ENCODE measurements at regions not wholly inside any gene's neighbourhood (a gene's known extent, or its start where the extent isn't known, plus 50 kb on each side); places are given as distances from the start of the nearest gene placed in this dataset.

- DNase-seq (ENCODE audit: low read depth): no peak
Measured at GRCh38 chr6:118761645-118762044, 110.3 kb upstream of the CEP85L start.

DNA sequence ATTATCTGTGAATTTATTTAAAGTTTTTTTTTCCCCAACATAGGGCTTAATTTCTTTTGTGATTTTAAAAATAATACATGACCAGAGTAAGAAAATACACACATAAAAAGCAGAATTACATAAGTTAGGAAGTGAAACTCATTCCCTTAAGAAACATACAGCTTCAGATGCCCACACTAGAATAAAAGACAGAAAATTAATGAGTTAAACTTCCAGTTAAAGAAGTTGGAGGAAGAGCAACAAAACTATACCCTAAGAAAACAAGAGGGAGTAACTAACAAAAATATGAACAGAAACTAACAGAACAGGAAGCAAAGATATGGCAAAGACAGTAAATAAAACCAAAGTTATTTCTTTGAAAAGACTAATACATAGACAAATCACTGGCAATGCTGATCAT lies 107.6 kb upstream of the CEP85L start:
- no peak for DNase-seq (ENCODE audit: low read depth)

DNA sequence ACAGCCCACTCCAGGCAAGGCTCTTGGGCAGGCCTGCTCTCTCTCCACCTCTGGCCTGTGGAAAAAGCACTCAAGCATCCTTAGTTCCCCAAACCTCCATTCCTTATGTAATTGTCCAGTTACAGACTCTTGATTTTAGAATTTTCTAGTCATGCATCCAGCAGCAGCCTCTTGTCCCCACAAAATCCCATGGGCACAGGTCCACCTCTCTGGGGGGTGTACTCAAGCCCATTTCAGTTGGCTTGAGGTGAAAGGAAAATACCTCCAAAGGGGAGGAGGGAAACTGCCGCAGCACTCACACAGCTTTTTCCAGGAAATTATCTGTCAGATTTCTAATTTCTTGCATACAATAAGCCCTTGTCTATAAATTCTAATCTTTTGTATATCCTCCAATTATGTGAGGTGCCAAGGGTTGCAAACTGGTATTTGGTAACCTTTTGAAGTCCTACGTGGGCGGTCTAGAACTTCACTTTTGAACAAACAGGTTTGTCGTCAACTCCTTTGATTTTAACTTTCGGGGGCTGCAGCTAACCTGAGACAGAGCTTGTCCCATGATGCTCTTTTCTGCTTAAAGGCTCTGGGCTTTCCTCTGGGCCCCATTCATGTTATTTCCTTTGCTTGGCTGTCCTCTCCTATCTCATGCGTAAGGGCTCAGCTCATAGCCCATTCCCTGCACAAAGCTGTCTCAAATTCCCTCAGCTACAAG lies 104.7 kb upstream of the CEP85L start:
- DNase-seq (ENCODE audit: low read depth): no peak

DNA sequence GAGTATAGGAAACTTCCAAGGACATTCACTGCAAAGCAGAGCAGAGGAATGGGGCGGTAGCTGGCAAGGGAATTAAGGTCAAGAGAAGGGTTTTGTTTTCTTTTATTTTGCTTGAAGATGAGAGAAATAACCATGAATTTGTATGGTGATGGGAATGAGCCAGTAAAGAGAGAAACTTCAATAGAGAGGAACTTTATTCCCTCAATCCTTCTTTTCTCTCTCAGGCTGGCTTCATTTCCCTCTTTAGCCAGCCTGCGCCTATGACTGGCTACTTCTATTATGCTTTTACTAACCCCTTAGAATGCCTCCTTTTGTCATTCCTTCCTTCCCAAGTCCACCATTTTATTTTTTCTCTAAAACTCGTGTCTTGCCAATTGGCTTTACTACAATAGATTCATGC lies 101.4 kb upstream of the CEP85L start:
- no peak for DNase-seq (ENCODE audit: low read depth)

DNA sequence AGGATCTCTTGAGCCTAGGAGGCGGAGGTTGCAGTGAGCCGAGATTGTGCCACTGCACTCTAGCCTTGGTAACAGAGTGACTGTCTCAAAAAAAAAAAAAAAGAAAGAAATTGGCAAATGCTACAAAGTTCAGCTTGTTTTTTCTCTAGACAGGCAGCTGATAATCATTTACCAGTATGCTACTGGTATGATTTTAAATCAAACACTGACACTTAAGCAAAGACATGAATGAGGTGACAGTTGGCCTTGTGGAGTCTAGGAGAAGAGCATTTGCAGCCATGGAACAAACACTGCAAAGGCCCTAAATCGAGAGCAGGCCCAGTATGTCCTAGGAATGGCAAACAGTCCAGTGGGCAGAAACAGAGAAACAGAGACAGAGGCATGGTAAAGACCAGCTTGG lies 99.7 kb upstream of the CEP85L start:
- no peak for DNase-seq (ENCODE audit: low read depth)

GRCh38 chr6:118750143-118750542 lies 98.8 kb upstream of the CEP85L start:
- DNase-seq (ENCODE audit: low read depth): no peak

- no peak for DNase-seq (ENCODE audit: low read depth)
Measured at GRCh38 chr6:118748311-118749062, 97.1 kb upstream of the CEP85L start.

- DNase-seq (ENCODE audit: low read depth): no peak
Measured at GRCh38 chr6:118746825-118747174, 95.4 kb upstream of the CEP85L start.

DNA sequence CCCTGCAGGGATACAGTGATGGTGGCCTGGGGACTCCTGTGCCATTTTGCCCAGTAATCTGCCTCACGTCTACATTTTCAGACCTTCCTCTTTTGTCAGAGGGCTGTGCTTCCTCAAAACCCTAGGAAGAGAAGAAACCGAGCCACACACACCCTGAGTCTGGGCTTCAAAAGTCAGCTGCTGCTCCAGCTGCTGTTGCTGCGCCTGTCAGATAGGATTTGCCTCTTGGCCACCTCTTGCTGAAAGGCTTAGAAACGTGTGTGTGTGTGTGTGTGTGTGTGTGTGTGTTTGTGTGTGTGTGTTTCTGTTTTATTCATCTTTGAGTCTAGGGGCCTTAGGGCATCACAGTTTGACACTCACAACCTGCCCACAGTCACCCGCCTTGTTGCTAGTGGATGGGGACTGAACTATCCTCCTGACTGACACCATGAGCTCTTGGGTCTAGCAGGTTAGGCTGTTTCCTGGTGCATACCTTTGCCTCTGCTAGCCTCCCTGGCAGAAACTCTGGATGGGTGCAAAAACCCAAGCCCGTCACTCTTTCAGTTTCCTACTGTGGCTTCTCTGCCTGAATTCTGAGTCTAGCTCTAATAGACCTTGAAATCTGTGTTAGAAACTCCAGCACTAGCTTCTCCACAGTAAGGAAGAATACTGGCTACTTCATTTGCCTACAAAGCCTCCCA lies 94.9 kb upstream of the CEP85L start:
- peak; percentile 39 for DNase-seq (ENCODE audit: low read depth)

- no peak for DNase-seq (ENCODE audit: low read depth)
Measured at GRCh38 chr6:118745156-118745555, 93.8 kb upstream of the CEP85L start.

- DNase-seq (ENCODE audit: low read depth): no peak
Measured at GRCh38 chr6:118744261-118744941, 93.0 kb upstream of the CEP85L start.

DNA sequence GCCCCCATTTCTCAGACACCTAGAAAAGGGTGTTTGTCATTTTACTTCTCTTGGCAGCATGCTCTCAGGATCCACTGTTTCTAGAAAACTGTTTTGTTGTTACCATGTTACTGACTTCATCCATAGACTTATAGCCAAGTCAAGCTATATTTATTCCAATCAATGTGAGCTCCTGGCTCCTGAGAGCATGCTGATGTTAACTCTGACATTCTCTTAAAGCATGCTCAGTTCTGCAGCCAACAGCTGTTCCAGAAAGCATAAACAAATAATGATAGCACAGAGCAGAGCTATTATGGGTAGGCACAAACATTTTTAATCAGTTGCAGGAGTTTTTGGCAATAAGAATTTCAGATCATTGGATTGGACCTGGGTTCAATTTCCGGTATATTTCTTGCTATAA lies 92.4 kb upstream of the CEP85L start:
- no peak for DNase-seq (ENCODE audit: low read depth)

GRCh38 chr6:118740372-118740771 lies 89.0 kb upstream of the CEP85L start:
- DNase-seq (ENCODE audit: low read depth): no peak

DNA sequence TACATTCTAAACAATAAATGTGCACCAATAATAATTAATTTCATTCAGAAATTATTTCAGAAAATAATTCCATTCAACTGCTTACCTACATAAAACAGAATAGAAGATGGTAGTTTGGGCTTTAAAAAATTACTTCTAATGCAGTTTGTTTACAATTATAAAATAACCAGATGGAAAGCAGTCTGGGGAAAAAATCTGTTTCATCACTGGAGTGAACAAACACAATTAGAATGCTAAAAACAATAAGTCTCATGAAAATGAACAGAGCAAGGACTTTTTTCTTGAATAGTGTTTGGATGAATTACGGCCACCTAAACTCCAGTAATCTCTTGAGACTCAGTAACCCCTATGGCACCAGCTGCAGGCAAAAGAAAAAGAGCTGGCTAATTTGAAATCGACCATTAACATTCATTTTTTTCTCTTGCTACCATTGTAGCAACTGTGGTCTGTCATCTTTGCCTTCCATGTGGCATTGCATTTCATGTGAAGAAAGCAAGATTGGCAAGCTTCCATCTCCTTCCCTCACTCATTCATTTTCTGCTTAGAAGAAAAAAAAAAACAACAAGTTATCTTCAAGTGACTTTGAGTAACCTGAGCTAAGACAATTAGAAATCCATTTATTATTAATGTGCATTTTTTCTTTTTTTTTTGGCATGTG lies 88.4 kb upstream of the CEP85L start:
- no peak for DNase-seq (ENCODE audit: low read depth)

- DNase-seq (ENCODE audit: low read depth): no peak
Measured at GRCh38 chr6:118736440-118736839, 85.0 kb upstream of the CEP85L start.

DNA sequence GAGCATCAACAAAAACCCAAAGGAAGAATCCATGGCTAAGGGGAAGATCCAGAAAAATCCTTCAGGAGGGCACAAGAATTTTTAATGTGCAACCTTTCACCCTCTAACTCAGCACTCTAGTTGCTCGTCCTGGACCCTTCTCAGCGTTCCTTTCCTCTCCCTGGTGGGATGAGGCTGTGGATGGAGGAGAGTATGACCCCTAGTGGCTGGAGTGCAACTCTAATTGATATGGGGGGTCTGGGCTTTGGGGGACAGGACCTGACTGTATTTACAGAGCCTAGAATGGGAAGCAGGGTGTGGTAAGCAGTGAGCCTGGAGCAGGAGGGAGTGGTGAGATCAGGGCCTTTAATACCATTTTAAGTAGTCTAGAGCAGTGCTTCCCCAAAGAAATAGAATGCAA lies 83.9 kb upstream of the CEP85L start:
- DNase-seq (ENCODE audit: low read depth): no peak

- DNase-seq (ENCODE audit: low read depth): no peak
Measured at GRCh38 chr6:118725944-118726343, 74.6 kb upstream of the CEP85L start.

- DNase-seq (ENCODE audit: low read depth): no peak
Measured at GRCh38 chr6:118724211-118724610, 72.8 kb upstream of the CEP85L start.

- no peak for DNase-seq (ENCODE audit: low read depth)
Measured at GRCh38 chr6:118722829-118723813, 71.7 kb upstream of the CEP85L start.

DNA sequence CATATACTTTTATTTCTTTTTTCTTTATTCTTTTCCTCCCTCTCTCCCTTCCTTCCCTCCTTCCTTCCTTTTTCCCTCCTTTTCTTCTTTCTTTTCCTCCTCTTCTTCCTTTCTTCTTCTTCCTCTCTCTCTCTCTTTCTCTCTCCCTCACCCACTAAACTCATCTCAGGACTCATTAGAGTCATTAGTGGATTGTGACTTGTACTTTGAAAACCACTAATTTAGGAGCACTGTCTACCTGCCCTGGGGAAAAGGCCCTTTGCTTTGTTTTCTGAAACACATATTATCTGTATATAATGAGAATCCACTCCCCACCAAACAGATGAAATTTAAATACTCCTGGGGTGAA lies 68.7 kb upstream of the CEP85L start:
- no peak for DNase-seq (ENCODE audit: low read depth)
